KMS-11 (cell line): ENCODE measurements at regions not wholly inside any gene's neighbourhood (a gene's known extent, or its start where the extent isn't known, plus 50 kb on each side); places are given as distances from the start of the nearest gene placed in this dataset.

Experiments used
- H2AFZ ChIP-seq: fragments of 200-600 bp; sonication (generic); 2 replicates; pipeline ENCODE4 v1.6.1; 2016; ENCODE audit warnings: antibody characterized with exemption, mixed run types, low read depth
- H3K27ac ChIP-seq: fragments of 200-600 bp; sonication (generic); 2 replicates; pipeline ENCODE4 v1.6.1; 2016; ENCODE audit warnings: mild to moderate bottlenecking, mixed run types
- H3K27me3 ChIP-seq: fragments of 200-600 bp; sonication (generic); 2 replicates; pipeline ENCODE4 v1.6.1; 2017; ENCODE audit warnings: mild to moderate bottlenecking, low read depth, mixed run types, moderate library complexity; ENCODE audit not compliant: insufficient read depth
- H3K36me3 ChIP-seq: fragments of 200-600 bp; sonication (generic); 2 replicates; pipeline ENCODE4 v1.6.1; 2017; ENCODE audit warnings: mild to moderate bottlenecking, mixed run types; ENCODE audit not compliant: insufficient read depth
- H3K4me1 ChIP-seq: fragments of 200-600 bp; sonication (generic); 2 replicates; pipeline ENCODE4 v1.6.1; 2016; ENCODE audit warnings: mild to moderate bottlenecking, low read depth, mixed run types; ENCODE audit not compliant: poor library complexity, severe bottlenecking
- H3K4me2 ChIP-seq: fragments of 200-600 bp; sonication (generic); 2 replicates; pipeline ENCODE4 v1.7.0; 2016; ENCODE audit warnings: mild to moderate bottlenecking, mixed run types
- H3K4me3 ChIP-seq: fragments of 200-600 bp; sonication (generic); IDR thresholded peaks from 2 replicates; pipeline ENCODE4 v1.6.1; 2017; ENCODE audit warnings: low read depth, low read length, mixed read lengths; ENCODE audit not compliant: insufficient read depth
- H3K79me2 ChIP-seq: fragments of 200-600 bp; sonication (generic); 2 replicates; pipeline ENCODE4 v1.6.1; 2016; ENCODE audit warnings: low read depth, mixed run types; ENCODE audit not compliant: insufficient read depth
- H3K9ac ChIP-seq: fragments of 200-600 bp; sonication (generic); 2 replicates; pipeline ENCODE4 v1.6.1; 2016; ENCODE audit warnings: mild to moderate bottlenecking, mixed run types
- H4K20me1 ChIP-seq: fragments of 200-600 bp; sonication (generic); 2 replicates; pipeline ENCODE4 v1.6.1; 2016; ENCODE audit warnings: mild to moderate bottlenecking, mixed run types; ENCODE audit not compliant: insufficient read depth
- TF ChIP-seq, protein P1 (sequence below): fragments of 200-600 bp; sonication (generic); conservative IDR thresholded peaks from 2 replicates; pipeline ENCODE4 v1.6.1; 2017; ENCODE audit warnings: low read depth, mild to moderate bottlenecking, antibody characterized with exemption, low read length, moderate library complexity, mixed read lengths

DNA sequence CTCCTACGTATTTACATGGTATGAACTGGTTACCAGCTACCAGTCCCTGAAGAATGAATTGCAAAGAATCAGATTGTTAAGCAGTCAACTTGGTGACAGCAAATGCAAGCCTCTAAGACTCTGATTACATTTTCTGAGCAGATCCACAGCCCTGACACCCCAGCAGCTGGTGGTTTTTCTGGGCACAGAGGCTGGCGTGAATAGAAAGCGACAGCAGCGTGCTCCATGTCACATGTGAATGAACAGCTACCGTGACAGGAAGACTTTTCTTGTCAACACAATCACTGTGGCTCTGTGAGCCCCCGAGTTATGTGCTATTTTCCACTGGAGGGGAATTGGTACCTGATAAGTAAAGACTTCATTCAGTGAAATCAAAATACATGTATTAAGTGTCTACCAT lies 93.2 kb upstream of the CBLN2 start:
- no peaks in the 10 kb centered on the region for H3K27me3 ChIP-seq
- H3K9ac ChIP-seq, result no peak overlapping the region
- H3K79me2 ChIP-seq, result no peaks in the 10 kb centered on the region
- no peak overlapping the region for H3K4me3 ChIP-seq
- H2AFZ ChIP-seq, result peak overlapping the region; percentile 11; the same call in 1 of the 2 replicates
- H4K20me1 ChIP-seq, result no peaks in the 10 kb centered on the region
- peak overlapping the region; percentile 7; the same call in 1 of the 2 replicates for H3K4me2 ChIP-seq
- TF ChIP-seq, protein P1, sequence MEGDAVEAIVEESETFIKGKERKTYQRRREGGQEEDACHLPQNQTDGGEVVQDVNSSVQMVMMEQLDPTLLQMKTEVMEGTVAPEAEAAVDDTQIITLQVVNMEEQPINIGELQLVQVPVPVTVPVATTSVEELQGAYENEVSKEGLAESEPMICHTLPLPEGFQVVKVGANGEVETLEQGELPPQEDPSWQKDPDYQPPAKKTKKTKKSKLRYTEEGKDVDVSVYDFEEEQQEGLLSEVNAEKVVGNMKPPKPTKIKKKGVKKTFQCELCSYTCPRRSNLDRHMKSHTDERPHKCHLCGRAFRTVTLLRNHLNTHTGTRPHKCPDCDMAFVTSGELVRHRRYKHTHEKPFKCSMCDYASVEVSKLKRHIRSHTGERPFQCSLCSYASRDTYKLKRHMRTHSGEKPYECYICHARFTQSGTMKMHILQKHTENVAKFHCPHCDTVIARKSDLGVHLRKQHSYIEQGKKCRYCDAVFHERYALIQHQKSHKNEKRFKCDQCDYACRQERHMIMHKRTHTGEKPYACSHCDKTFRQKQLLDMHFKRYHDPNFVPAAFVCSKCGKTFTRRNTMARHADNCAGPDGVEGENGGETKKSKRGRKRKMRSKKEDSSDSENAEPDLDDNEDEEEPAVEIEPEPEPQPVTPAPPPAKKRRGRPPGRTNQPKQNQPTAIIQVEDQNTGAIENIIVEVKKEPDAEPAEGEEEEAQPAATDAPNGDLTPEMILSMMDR, result no peak
- H3K36me3 ChIP-seq, result no peaks in the 10 kb centered on the region
- peaks cover 13% of the 10 kb centered on the region for H3K4me1 ChIP-seq
- H3K27ac ChIP-seq, result peak overlapping the region; percentile 32

DNA sequence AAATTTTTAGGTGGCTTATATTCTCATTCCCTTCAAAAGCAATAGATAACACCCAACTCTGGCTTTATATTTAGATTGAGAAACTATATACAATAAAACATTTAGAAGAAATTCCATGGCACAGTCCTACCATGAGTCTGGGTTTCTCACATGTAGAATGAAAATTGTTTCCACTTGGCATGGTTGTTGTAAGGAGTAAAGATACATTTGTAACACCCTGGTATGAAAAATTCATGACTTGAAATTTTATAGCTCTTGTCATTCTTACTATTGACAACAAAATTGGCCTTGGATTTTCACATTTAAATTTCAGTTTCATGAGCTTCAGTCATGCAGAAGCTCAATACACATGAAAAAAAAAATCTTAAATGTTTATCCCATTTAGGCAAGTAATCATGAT lies 92.5 kb upstream of the CBLN2 start:
- H3K4me3 ChIP-seq, result no peak overlapping the region
- H3K9ac ChIP-seq, result no peak overlapping the region
- H3K27me3 ChIP-seq, result no peaks in the 10 kb centered on the region
- H3K4me1 ChIP-seq, result peaks cover 13% of the 10 kb centered on the region
- no peaks in the 10 kb centered on the region for H4K20me1 ChIP-seq
- no peaks in the 10 kb centered on the region for H3K79me2 ChIP-seq
- TF ChIP-seq, protein P1, result no peak
- no peaks in the 10 kb centered on the region for H3K36me3 ChIP-seq
- H3K27ac ChIP-seq, result peak overlapping the region; percentile 32; the same call in 1 of the 2 replicates
- peak overlapping the region; percentile 11; the same call in 1 of the 2 replicates for H2AFZ ChIP-seq
- 0 out of 2 replicates have a peak overlapping the region, but pooled peaks have one; percentile 7 for H3K4me2 ChIP-seq

DNA sequence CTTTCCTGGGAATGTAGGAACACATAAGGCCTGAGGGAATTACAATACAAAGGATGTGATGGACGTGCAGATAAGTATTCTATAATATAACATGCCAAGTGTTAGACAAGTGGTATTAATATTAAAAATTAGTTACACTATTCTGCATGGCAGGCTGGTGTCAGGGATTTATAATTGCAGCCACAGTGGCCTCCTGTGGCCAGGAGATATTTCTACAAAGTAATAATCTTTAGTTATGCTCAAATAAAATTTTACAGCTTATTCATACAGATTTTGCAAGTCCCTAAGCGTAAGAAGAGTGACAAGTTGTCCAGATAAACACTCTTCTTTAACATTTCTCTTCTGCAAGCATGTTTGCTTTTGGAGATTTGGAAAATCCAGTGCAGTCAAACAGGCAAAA lies 90.4 kb upstream of the CBLN2 start:
- H2AFZ ChIP-seq, result no peak overlapping the region

DNA sequence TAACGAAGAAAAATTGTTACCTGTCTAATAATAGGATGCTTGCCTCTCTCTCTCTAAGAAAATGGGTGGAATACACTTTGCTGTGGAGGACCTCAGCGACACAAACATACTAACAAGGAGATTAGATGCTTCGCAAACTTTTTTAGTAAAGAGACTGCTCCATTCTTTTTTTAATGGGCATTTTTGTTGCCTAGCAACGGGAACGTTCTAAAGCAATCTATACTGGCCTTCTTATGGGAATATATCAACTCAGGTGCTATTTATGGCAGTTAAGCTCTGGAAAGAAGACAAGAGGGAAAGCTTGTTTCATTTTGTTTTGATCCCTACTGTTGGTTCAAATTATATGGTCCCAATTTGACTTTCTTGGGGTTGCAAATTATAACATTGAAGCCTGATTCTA lies 86.8 kb upstream of the CBLN2 start:
- H3K36me3 ChIP-seq, result no peaks in the 10 kb centered on the region
- H3K27ac ChIP-seq, result no peak overlapping the region
- TF ChIP-seq, protein P1, result no peak
- H3K27me3 ChIP-seq, result no peaks in the 10 kb centered on the region
- no peak overlapping the region for H3K9ac ChIP-seq
- no peak overlapping the region for H3K4me2 ChIP-seq
- no peak overlapping the region for H2AFZ ChIP-seq
- no peaks in the 10 kb centered on the region for H3K79me2 ChIP-seq
- no peak overlapping the region for H3K4me3 ChIP-seq
- H4K20me1 ChIP-seq, result no peaks in the 10 kb centered on the region
- H3K4me1 ChIP-seq, result peaks cover 1% of the 10 kb centered on the region

More for the DNA sequence above, 90.4 kb upstream of the CBLN2 start:
- Histone ChIP-seq H3K9ac (no peak overlapping the region), H3K4me3 (no peak overlapping the region), H3K79me2 (no peaks in the 10 kb centered on the region), H3K27ac (no peak overlapping the region), H3K4me1 (peaks cover 13% of the 10 kb centered on the region), H4K20me1 (no peaks in the 10 kb centered on the region), H3K27me3 (no peaks in the 10 kb centered on the region), H3K4me2 (no peak overlapping the region), H3K36me3 (no peaks in the 10 kb centered on the region)
- TF ChIP-seq, protein P1, result no peak

DNA sequence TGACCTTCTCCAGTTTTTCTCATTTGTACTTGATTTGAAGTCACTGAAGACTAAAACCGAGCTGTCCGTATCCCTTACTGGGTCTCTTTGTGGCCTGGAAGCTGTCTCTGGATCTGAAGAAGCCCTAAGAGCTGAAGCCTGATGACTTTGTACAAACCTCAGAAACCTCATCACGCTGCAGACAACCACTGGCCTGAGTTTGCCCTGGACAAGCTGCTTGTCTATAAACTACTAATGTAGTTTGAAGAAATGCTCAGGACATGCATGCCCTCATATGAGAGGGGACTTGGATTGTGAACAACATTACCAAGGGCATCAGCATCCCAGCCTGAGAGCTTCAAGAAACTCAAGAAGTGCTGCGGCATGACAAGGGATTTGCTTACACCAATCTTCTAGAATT lies 79.3 kb upstream of the CBLN2 start:
- H3K4me1 ChIP-seq, result peaks cover 10% of the 10 kb centered on the region
- no peak overlapping the region for H3K27ac ChIP-seq
- TF ChIP-seq, protein P1, result no peak
- no peaks in the 10 kb centered on the region for H3K27me3 ChIP-seq
- no peaks in the 10 kb centered on the region for H3K36me3 ChIP-seq
- no peaks in the 10 kb centered on the region for H4K20me1 ChIP-seq
- H3K4me2 ChIP-seq, result no peak overlapping the region
- H2AFZ ChIP-seq, result no peak overlapping the region
- no peak overlapping the region for H3K4me3 ChIP-seq
- no peak overlapping the region for H3K9ac ChIP-seq
- no peaks in the 10 kb centered on the region for H3K79me2 ChIP-seq
